Endodermal cell (in vitro differentiated cells): ENCODE measurements at regions not wholly inside any gene's neighbourhood (a gene's known extent, or its start where the extent isn't known, plus 50 kb on each side); places are given as distances from the start of the nearest gene placed in this dataset.

ENCODE experiments used
- DNase-seq: peaks from one replicate; pipeline ENCODE4 v3.0.0-alpha.2; 2017
- H3K27ac ChIP-seq: 2 replicates; pipeline ENCODE4 v1.5.1; 2013; ENCODE audit warnings: mild to moderate bottlenecking, low read depth, low read length, moderate library complexity
- H3K27me3 ChIP-seq: 2 replicates; pipeline ENCODE4 v1.6.1; 2013; ENCODE audit warnings: mild to moderate bottlenecking, low read length, moderate library complexity; ENCODE audit not compliant: insufficient read depth, control insufficient read depth, poor library complexity, severe bottlenecking
- H3K36me3 ChIP-seq: 2 replicates; pipeline ENCODE4 v1.7.0; 2013; ENCODE audit warnings: mild to moderate bottlenecking, low read length, moderate library complexity; ENCODE audit not compliant: control insufficient read depth, insufficient read depth
- H3K4me1 ChIP-seq: one replicate; pipeline ENCODE4 v1.7.0; 2013; ENCODE audit warnings: low read length; ENCODE audit not compliant: control insufficient read depth, insufficient read depth
- H3K4me3 ChIP-seq: 2 replicates; pipeline ENCODE4 v1.5.1; 2013; ENCODE audit warnings: mild to moderate bottlenecking, low read length, moderate library complexity
- H3K9ac ChIP-seq: 2 replicates; pipeline ENCODE4 v1.6.1; 2013; ENCODE audit warnings: mild to moderate bottlenecking, low read length, moderate library complexity; ENCODE audit not compliant: poor library complexity, severe bottlenecking; ENCODE audit errors: extremely low read depth
- H3K9me3 ChIP-seq: 2 replicates; pipeline ENCODE4 v1.6.1; 2013; ENCODE audit warnings: mild to moderate bottlenecking, low read length, moderate library complexity; ENCODE audit not compliant: control insufficient read depth
- H3K27ac Mint-ChIP-seq: 2 replicates; pipeline ENCODE4 v1.8.0; 2020; ENCODE audit warnings: mixed read lengths
- H3K27me3 Mint-ChIP-seq: 2 replicates; pipeline ENCODE4 v1.8.0; 2021; ENCODE audit warnings: mild to moderate bottlenecking, mixed read lengths; ENCODE audit not compliant: insufficient read depth
- H3K36me3 Mint-ChIP-seq: 2 replicates; pipeline ENCODE4 v1.8.0; 2020; ENCODE audit warnings: low read depth, mixed read lengths
- H3K4me1 Mint-ChIP-seq: 2 replicates; pipeline ENCODE4 v1.8.0; 2020; ENCODE audit warnings: mixed read lengths
- H3K4me3 Mint-ChIP-seq: 2 replicates; pipeline ENCODE4 v1.8.0; 2020; ENCODE audit warnings: mild to moderate bottlenecking, moderate library complexity, mixed read lengths
- H3K9me3 Mint-ChIP-seq: 2 replicates; pipeline ENCODE4 v1.8.0; 2020; ENCODE audit warnings: mild to moderate bottlenecking, mixed read lengths
- CTCF ChIP-seq: fragments of 200-600 bp; sonication (generic); conservative IDR thresholded peaks from 2 replicates; pipeline ENCODE4 v1.5.0; 2021; ENCODE audit warnings: antibody characterized with exemption, mild to moderate bottlenecking
- WGBS, 2 experiments: methylation state at CpG; one replicate each; pipeline versions ENCODE4 v1.1.5 to v1.1.7; 2013; ENCODE audit warnings: missing lambda C conversion rate in 2 of 2, mixed read lengths in 1 of 2; ENCODE audit not compliant: insufficient coverage in 1 of 2, insufficient read length in 1 of 2; 5-methylcytosine and 5-hydroxymethylcytosine counted together

DNA sequence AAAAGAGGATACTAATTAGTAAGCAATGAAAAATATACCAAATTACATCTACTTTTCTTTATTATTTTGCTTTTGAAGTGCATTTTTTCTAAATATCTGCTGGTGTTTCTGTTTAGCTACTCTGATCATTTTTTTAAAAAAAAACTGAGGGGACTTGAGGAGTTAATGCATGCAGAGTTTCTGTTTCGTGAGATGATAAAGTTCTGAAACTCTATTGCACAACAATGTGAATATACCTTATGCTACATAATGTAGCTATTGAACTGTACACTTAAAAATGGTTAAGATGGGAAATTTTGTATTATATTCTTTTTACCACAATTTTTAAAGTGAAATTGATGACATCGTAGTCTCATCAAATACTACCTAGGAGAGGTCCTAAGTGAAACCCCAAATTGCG is 288.3 kb upstream of the NR4A3 start:
- H3K27ac ChIP-seq: no peak overlapping the region
- no peak for DNase-seq
- no peak for TF ChIP-seq CTCF
- no peak overlapping the region for H3K27ac Mint-ChIP-seq
- H3K9me3 Mint-ChIP-seq: peaks cover 6% of the 10 kb centered on the region
- H3K4me1 Mint-ChIP-seq: no peaks in the 10 kb centered on the region
- H3K27me3 Mint-ChIP-seq: no peaks in the 10 kb centered on the region
- no peaks in the 10 kb centered on the region for H3K36me3 Mint-ChIP-seq
- no peaks in the 10 kb centered on the region for H3K36me3 ChIP-seq
- peaks cover 5% of the 10 kb centered on the region for H3K9me3 ChIP-seq
- H3K27me3 ChIP-seq: no peaks in the 10 kb centered on the region
- no peak overlapping the region for H3K4me3 ChIP-seq
- peaks cover 3% of the 10 kb centered on the region for H3K4me1 ChIP-seq
- 96 to 100% methylated on average over 1 to 3 of the region's 3 CpGs for WGBS, 2 experiments
- no peak overlapping the region for H3K4me3 Mint-ChIP-seq
- H3K9ac ChIP-seq: no peak overlapping the region

- H3K9ac ChIP-seq: no peak overlapping the region
- no peaks in the 10 kb centered on the region for H3K36me3 ChIP-seq
- peaks cover 17% of the 10 kb centered on the region for H3K4me1 Mint-ChIP-seq
- TF ChIP-seq CTCF: no peak
- H3K9me3 Mint-ChIP-seq: no peaks in the 10 kb centered on the region
- H3K27me3 Mint-ChIP-seq: no peaks in the 10 kb centered on the region
- H3K27ac Mint-ChIP-seq: no peak overlapping the region
- no peak overlapping the region for H3K4me3 ChIP-seq
- H3K9me3 ChIP-seq: no peaks in the 10 kb centered on the region
- no peaks in the 10 kb centered on the region for H3K27me3 ChIP-seq
- no peak for DNase-seq
- H3K27ac ChIP-seq: no peak overlapping the region
- no peak overlapping the region for H3K4me3 Mint-ChIP-seq
- H3K4me1 ChIP-seq: peaks cover 14% of the 10 kb centered on the region
- no peaks in the 10 kb centered on the region for H3K36me3 Mint-ChIP-seq
Measured at GRCh38 chr9:99537996-99538395, 283.7 kb upstream of the NR4A3 start.

DNA sequence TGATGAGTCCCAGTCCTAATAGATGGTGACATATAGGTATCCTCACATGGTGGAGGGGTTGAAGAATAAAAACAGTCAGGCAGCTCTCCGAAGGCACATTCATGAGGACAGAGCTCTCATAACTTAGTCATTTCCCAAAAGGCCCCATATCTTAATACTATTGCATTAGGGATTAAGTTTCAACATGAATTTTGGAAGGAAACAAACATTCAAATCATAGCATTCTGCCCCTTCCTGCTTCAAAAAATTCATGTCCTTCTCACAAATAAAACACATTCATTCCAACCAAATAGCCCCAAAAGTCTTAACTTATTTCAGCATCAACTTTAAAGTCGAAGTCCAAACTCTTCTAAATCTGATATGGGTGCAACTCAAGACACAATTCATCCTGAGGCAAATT is 277.2 kb upstream of the NR4A3 start:
- H3K4me3 Mint-ChIP-seq: no peak overlapping the region
- WGBS, 2 experiments: 67 to 90% methylated on average over 1 to 2 of the region's 2 CpGs
- Histone ChIP-seq H3K9me3 (no peaks in the 10 kb centered on the region), H3K9ac (no peak overlapping the region), H3K27me3 (peaks cover 7% of the 10 kb centered on the region), H3K4me1 (peaks cover 11% of the 10 kb centered on the region), H3K36me3 (no peaks in the 10 kb centered on the region), H3K27ac (no peak overlapping the region), H3K4me3 (no peak overlapping the region)
- peaks cover 20% of the 10 kb centered on the region for H3K4me1 Mint-ChIP-seq
- no peak overlapping the region for H3K27ac Mint-ChIP-seq
- H3K36me3 Mint-ChIP-seq: no peaks in the 10 kb centered on the region
- no peak for DNase-seq
- H3K9me3 Mint-ChIP-seq: no peaks in the 10 kb centered on the region
- TF ChIP-seq CTCF: no peak
- H3K27me3 Mint-ChIP-seq: peaks cover 13% of the 10 kb centered on the region
